SU-DHL-6 (cell line): ENCODE measurements at regions not wholly inside any gene's neighbourhood (a gene's known extent, or its start where the extent isn't known, plus 50 kb on each side); places are given as distances from the start of the nearest gene placed in this dataset.

Experiments used
- EZH2phosphoT487 ChIP-seq: fragments of 200-600 bp; sonication (generic), shearing (Covaris generic); conservative IDR thresholded peaks from 2 replicates; pipeline ENCODE4 v1.6.1; 2018; ENCODE audit warnings: mild to moderate bottlenecking, antibody characterized with exemption, low read length, moderate library complexity, mixed read lengths
- TF ChIP-seq, protein P1 (sequence below): fragments of 200-600 bp; sonication (generic); IDR thresholded peaks from one replicate; pipeline ENCODE4 v1.5.1; 2017; ENCODE audit warnings: antibody characterized with exemption, mild to moderate bottlenecking, low read length, moderate library complexity; ENCODE audit not compliant: insufficient read depth, poor library complexity, severe bottlenecking

DNA sequence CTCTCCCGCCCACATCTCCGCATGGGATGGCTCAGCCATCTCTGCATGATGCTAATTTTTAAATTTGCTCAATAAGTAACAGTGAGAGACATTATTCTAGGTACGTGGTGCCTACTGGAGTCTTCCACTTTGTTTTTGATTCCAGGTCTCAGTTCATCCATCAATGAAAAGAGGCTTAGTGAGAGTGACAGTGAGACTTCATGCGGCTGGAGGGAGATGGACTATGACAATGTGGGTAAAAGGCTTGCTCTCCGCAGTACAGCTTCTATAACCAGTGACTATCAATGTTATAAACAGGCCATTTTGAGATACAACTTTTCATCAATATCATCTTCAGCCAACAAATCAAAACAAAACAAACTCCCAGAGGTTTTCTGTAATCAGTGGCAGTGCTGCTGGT is 563.4 kb upstream of the MKI67 start:
- TF ChIP-seq, protein P1, sequence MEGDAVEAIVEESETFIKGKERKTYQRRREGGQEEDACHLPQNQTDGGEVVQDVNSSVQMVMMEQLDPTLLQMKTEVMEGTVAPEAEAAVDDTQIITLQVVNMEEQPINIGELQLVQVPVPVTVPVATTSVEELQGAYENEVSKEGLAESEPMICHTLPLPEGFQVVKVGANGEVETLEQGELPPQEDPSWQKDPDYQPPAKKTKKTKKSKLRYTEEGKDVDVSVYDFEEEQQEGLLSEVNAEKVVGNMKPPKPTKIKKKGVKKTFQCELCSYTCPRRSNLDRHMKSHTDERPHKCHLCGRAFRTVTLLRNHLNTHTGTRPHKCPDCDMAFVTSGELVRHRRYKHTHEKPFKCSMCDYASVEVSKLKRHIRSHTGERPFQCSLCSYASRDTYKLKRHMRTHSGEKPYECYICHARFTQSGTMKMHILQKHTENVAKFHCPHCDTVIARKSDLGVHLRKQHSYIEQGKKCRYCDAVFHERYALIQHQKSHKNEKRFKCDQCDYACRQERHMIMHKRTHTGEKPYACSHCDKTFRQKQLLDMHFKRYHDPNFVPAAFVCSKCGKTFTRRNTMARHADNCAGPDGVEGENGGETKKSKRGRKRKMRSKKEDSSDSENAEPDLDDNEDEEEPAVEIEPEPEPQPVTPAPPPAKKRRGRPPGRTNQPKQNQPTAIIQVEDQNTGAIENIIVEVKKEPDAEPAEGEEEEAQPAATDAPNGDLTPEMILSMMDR, result no peak
- TF ChIP-seq EZH2phosphoT487, result no peak
